ENCODE measurements at regions not wholly inside any gene's neighbourhood (a gene's known extent, or its start where the extent isn't known, plus 50 kb on each side); places are given as distances from the start of the nearest gene placed in this dataset.
A peak's percentile ranks its signal among the peaks of the same experiment; 100 is the strongest.

DNA sequence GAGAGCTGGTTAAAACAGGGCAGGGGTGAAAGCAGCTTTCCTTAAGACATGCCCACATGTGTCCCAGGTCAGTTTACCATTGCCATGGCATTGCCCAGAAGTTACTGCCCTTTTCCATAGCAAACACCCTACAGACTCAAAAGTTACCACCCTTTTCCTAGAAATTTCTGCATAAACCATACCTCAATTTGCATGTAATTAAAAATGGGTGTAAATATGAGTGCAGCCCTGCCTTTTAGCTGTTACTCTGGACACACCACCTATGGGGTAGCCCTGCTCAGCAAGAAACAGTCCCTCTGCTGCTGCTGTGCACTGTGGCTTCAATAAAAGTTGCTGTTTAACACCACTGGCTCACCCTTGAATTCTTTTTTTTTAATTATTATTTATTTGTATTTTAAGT, 168.5 kb upstream of the C16orf82 start:
- DNase-seq (ENCODE audit: low spot score) = no peak

DNA sequence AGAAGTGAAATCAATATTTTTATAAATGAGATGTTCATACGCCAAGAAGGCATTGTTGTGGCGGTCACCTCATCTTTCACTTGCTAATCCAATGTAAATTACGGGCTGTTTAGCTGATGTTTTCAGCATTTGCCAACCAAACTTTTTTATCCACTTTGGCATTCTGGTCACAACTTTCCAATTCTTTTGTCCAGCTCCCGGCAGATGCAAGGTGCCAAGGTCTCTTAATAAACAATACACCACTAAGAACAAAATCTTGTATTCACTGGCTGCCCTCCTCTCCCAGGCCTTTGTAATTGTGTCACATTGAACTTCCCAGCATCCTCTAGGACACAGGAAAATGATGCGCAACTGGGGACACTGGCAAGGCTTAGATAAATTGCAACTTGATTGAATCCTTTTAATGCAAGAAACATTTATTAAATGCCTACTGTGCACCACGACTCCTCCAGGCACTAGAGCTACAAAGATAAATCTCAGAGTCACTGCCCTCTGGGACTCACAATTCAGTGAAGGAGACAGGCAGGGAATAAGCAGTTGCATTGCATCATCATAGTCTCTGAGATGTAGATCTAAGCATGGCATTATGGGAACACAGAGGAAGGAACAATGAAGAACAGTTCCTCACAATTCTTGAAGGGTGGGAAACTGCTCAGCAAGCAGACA, 165.4 kb upstream of the C16orf82 start:
- DNase-seq (ENCODE audit: low spot score) = no peak

DNA sequence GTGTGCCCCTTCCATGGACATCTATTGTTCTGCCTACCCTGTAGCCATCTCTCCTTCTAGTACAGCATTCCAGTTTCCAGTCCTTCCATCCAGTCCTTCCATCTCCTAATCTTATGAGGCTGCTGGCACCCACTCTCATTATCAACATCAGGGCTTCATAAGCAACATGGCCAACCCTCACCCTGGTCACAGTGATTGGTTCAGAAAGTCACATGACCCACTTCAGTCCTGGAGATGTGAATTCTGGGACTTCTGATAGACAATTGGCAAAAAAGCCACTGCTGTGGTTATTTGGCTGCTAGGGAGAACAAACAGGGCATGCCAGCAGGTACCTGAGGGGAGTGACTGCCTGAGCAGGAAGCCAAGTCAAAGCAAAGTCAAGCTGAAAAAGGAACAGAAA, 164.7 kb upstream of the C16orf82 start:
- no peak for DNase-seq (ENCODE audit: low spot score)

DNA sequence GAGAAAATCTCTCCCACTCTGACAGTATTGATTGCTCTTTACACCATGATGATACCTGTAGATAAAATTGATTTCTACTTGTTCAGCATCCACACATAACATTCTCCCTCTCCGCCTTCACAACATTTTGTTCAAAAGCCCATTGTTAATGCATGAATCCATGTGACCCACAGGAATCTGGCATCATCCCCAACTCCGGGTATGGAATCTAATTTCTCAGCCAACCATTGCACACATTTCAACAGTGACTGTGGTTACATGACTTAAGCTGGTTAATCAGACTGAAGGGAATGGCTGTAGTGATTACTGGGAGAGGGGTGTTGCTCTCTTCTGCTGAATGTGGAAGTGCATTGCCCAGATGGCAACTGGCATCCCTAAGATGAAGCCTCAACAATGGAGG, 161.4 kb upstream of the C16orf82 start:
- no peak for DNase-seq (ENCODE audit: low spot score)

DNA sequence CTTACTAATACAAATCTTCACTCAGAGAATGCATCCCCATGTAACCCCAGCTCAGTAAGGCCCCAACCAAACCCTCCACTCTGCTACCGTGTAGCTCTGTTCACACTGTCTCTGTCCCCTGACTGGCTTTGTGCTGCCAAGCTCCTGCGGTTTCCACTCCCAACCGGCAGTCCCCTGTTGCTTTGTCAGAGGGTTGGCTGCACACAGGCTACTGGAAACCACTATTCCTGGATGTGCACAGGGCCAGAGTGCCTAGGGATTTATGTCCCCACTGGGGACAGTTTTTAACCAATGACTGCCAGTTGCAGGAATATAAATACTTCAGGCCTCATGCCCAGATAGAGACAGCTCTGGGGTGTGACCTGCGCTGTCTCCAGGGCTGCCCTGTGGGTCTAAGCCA, 157.1 kb upstream of the C16orf82 start:
- DNase-seq (ENCODE audit: low spot score) = no peak

DNA sequence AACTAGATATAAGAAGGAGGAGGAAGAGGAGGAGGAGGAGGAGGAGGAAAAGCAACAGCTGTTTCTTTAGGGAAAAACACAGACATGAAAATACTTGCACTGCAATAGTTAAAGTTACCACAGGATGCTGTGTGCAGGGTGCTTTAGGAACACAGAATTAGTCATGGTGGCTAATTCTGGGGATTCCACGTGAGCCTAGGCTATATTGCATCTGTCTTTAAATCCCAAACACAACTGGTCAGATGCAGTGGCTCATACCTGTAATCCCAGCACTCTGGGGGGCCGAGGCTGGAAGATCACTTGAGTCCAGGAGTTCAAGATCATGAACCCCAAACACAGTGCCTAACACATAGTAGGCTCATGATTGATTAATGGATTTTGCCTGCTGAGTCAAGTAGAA, 155.3 kb upstream of the C16orf82 start:
- DNase-seq (ENCODE audit: low spot score) = no peak

DNA sequence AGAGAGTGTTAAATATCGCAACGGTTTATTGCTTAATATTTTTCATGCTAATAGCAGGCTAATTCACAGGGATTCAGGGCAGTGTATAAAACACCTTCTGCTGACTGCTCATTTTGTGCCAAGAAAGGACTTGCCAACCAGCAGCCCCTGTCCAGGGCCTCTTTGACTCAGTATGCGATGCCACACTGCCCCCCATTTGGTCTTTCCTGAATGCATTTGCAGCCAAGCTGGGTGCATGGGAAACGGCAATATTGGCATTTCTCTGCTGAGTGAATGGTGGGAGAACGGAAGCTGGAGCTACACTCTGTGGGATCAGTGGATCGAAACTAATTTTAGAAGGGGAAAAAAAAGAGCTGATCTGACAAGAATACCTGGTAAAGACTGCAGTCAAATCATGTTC, 152.9 kb upstream of the C16orf82 start:
- no peak for DNase-seq (ENCODE audit: low spot score)

DNA sequence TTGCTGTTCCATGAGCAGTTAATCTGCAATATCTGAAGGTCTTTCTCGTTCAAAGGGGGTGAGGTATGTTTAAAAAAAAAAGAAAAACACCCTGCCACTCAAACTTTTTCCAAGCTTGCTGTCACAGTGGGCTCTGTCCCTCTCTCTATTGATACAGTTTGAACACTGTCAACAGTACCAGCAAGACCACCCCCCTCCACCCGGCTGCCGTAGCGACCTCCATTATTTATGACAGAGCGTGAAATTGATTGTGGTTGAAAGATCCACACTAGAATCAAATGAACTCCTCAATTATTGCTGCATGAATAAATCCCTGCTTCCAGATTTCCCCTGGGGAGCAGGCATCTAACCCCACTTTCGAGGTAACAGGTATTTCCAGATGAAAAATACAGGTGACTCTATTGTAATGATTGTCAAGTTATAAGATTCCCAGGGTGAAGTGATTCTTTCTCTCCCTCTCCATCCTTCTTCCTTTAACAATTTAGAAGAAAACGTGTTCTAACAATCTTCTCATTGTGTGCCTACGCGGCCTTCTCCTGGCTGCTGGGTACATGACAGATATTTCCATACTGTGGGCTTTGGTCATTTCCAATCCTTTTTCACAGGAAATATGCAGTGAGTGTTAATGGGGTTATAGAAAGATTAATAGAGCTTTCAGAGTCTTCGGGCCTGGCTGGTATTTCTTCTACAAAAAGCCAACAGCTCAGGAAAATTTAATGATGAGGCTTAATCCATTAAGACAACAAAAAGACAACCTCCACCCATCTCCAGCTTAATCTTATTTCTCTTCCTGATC, 135.7 kb upstream of the C16orf82 start:
- DNase-seq (ENCODE audit: low spot score) = no peak

DNA sequence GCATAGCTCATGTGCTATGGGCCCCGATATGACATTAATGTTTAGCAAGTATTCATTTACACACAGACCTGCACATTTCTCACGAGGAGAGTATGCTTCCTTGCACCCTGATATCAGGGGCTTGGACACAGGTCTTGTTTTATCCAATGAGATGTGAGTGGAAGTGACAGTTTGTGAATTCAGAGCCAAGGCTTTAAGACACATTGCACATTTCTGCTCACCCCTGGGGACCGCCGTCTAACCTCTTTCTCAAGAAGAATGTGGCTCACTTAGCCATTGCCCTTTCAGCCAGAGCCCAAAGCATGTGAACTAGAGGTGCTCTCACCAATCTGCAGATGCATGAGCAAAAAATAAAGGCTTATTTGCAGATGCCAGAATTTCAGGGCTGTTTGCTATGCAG, 116.1 kb upstream of the C16orf82 start:
- DNase-seq (ENCODE audit: low spot score) = no peak

DNA sequence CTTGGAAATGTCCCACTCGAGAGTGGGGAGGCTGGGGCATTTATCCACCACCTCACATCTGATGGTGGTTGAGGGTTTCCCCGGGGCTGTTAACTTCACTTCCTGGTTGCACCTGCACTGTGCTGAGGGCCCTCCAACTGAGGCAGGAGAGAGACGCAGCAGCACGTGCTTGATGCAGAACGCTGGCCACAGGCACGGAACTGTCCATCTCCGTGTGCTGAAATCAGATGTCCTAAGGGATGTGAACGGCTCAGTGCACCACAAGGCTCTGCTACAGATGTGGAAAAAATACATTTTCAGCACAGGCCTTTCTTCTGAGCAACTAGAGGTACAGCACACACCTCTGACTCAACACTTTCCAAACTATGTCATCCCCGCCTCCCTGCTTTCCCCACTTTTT, 114.8 kb upstream of the C16orf82 start:
- no peak for DNase-seq (ENCODE audit: low spot score)

DNA sequence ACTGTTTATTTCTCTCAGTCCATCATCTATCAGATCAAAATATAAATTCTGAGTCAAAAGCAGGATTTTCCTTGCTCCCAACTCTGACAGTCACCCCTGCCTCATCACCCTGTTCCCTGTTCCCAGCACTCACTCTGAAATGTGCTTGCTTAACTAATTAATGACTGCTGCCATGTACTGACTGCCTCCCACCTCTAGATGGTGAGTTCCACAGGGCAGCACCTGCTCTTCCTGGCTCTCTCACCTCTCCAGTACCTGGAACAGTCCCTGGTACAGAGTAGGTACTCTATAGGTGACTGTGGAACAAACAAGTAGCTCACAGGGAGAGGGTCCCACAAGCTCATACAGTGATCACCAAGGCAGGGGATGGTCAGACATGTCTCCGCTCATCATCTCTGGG, 114.3 kb upstream of the C16orf82 start:
- DNase-seq (ENCODE audit: low spot score) = no peak

DNA sequence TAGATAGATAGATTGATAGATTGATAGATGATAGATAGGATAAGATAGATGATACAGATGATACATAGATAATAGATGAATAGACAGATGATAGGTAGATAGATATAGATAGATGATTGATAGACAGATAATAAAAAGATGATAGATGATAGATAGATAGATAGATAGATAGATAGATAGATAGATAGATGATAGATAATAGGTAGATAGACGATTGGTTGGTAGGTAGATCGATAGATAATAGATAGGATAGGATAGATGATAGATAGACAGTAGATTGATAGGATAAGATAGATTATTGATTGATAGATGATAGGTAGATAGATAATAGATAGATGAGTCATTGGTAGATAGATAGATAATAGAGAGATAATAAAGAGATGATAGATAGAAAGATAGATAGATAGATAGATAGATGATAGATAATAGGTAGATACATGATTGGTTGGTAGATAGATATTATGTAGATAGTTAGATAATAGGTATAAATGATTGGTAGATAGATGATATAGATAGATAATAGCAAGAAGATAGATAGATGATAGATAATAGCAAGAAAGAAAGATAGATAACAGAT, 109.4 kb upstream of the C16orf82 start:
- DNase-seq (ENCODE audit: low spot score) = no peak

DNA sequence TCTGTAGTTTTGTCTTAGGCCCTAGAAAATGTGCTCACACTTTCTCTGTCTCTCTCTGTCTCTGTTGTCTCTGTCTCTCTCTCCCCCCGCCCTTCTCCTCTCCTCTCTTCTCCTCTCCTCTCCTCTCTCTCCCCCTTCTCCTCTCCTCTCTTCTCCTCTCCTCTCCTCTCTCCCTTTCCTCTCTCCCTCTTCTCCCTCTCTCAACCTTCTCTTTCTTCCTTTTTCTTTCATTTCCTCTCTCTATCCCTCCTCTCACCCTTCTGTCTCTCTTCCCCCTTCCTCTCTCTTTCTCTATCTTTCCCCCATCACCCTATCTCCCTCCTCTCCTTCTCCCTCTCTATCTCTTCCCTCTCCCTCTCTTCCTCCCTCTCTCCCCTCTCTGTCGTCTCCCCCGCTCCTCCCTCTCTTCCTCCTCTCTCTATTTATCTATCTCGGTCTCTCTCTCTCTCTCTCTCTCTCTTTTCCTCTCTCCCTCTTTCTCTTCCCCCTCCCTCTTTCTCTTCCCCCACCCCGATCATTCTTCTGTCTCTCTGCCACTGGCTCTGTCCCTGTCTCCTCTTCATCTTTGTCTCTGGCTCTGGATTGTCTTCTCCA, 107.2 kb upstream of the C16orf82 start:
- DNase-seq (ENCODE audit: low spot score) = no peak

DNA sequence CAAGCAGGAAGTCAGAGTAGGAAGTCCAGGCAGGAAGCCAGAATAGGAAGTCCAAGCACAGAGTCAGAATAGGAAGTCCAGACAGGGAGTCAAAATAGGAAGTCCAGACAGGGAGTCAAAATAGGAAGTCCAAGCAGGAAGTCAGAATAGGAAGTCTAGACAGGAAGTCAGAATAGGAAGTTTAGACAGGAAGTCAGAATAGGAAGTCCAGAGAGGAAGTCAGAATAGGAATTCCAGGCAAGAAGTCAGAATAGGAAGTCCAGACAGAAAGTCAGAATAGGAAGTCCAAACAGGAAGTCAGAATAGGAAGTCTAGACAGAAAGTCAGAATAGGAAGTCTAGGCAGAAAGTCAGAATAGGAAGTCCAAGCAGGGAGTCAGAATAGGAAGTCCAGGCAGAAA, 105.3 kb upstream of the C16orf82 start:
- DNase-seq (ENCODE audit: low spot score) = no peak

DNA sequence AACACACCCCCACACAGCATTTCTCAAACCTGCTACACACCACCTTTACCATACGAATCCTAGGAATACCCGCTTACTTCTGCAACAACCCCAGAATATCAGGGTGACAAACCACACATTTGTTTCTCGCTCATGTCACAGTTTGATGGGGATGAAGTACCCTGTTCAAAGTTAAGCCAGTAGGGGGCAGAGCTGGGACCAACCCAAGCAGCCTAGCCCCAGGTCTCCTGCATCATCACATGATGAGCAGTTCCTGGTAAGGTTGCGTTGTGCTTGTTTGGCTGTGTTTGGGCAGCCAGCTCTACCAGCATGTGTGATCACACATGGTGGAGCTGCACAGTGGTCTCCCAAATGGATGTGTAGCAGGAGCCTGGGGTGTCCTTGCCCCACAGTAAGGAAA, 103.6 kb upstream of the C16orf82 start:
- peak; percentile 27 for DNase-seq (ENCODE audit: low spot score)

DNA sequence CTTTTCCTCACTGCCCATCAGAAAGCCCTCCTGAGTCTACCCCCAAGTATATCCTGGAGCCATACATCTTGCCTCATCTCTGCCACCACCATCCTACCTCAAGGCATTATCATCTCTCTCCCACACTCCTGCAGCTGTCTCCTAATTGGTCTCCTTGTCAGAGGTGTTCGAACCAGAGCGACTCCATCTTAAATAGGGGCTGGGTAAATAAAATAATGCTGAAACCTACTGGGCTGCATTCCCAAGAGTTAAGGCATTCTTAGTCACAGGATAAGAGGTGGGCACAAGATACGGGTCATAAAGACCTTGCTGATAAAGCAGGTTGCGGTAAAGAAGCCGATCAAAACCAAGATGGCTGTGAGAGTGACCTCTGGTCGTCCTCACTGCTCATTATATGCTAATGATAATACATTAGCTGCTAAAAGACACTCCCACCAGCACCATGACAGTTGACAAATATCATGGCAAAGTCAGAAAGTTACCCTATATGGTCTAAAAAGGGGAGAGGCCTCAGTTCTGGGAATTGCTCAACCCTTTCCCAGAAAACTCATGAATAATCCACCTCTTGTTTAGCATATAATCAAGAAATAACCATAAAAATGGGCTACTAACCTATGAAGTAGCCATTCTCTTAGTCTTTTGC, 97.0 kb upstream of the C16orf82 start:
- DNase-seq (ENCODE audit: low spot score) = no peak

DNA sequence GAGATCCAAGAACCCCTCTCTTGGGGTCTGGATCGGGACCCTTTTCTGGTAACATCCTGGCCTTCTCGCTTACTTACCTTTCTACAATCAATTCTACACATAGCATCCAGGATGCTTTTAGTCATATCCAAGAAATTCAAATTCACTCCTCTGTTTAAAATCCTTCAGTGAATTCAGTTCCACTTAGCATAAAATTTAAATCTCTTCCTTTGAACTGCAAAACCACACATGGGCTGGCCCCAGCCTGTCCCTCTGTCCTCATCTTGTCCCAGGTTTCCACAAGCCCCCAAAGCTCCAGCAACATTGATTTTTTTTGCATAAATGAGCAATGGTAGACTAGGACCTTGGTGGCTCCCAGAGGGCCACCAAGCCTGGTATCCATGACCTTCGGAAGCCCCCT, 96.4 kb upstream of the C16orf82 start:
- DNase-seq (ENCODE audit: low spot score) = no peak

DNA sequence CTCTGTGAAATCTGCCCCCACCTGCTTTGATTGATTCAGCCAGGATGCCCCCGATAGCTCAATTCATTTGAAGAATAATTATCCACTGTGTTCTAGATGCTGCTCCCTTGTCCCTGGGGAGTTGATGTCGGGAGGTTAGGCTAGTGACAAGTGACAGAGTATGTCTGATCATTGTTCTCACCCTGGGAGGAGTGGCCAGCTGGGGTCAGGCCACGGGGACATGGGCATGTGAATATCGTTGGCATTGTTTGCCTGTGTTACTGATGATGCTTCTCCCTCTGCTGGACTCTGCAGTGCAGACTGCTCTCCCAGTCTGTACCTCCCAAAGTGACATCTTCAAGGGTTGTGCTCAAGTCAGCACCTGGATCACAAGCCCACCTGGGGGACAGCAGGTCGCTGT, 89.9 kb upstream of the C16orf82 start:
- no peak for DNase-seq (ENCODE audit: low spot score)

DNA sequence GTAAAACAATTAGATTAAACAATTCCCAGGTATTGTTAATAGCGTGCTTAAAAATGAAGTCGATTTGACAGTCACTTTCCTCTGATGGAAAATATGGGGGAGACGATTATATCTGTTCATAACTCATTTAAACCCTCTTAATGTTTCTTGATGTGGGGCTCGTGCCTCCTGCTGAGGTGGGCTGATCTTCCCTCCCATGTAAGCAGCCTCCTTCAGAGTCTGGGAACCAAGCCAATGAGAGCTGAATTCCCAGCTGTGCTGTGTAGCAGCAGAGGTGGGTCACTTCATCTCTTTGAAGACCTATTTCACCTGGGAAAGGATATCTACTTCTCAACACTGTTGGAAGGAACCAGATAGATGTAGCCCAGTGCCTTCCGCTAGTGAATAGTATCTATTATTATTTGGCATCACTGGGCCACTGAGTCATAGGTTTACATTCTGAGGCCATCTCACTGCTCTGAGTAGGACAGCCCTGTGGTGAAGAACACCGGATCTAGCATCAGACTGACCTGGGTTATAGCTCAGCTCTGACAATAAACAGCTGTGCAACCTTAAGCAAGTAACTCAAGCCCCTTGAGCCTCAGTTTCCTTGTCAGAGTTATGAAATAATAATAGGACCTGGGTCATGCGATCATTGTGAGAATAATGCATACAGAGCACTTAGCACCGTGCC, 85.3 kb upstream of the C16orf82 start:
- DNase-seq (ENCODE audit: low spot score) = no peak

DNA sequence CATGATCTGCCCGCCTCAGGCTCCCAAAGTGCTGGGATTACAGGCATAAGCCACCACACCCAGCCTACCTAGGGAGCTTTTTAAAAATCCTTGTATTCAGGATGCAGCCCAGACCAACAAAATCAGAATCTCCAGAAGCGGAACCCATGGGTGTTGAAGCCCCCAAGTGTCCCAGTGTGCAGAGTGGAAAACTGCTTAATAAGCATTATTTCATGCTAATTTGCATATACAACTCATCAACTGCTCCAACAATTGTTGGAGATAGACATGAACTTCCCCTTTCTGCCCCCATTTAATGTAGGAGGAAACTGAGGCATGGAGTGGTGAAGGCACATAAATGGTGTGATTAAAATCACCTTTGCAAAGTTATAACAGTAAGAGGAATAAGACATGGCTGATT, 84.3 kb upstream of the C16orf82 start:
- DNase-seq (ENCODE audit: low spot score) = no peak

DNA sequence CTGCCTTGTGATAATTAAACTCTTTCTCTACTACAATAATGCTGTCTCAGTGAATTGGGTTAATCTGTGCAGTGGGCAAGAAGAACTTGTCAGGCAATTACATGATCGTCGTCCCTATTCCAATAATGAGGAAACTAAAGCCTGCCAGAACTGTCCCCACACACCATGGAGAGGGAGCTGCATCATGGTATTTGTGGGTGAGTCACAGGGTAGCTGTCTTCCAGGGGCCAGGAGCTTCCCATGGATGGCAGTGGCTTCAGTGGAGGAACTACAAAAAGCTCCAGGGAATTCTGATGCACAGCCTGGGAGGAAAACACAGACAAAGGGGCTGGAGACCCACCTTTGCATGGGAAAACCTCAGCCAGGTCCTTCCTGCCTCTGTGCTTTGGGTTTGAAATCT, 83.3 kb upstream of the C16orf82 start:
- DNase-seq (ENCODE audit: low spot score) = no peak
